ENCODE measurements at regions not wholly inside any gene's neighbourhood (a gene's known extent, or its start where the extent isn't known, plus 50 kb on each side); places are given as distances from the start of the nearest gene placed in this dataset.

DNA sequence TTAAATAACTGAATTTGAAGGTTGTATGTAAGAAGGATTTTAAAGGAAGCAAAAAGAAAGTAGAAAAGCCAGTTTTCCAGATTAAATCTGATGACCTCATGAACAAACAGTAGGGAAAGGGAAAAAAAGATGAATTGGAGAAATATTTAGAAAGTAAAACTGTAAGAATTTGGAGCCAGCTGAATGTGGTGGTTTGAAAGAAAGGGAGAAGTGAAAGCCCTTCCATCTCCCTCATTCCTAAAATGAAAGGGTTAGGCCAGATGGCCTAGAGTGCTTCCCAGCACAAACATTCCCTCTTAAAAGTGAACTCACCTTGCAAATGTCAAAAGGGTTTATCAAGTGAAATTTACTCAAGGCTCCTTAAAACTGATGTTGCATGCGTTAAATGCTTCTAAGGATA lies 139.3 kb upstream of the COL21A1 start:
- Histone ChIP-seq H2AFZ (ENCODE audit: low read length) (no peak overlapping the region), H3K27me3 (ENCODE audit: insufficient read depth, low read length, poor library complexity, severe bottlenecking) (no peaks in the 10 kb centered on the region), H3K9me3 (ENCODE audit: insufficient read depth, low read depth, low read length) (0 out of 2 replicates have a peak, but pooled peaks cover 6% of the 10 kb centered on the region), H3F3A (ENCODE audit: low read depth) (no peaks in the 10 kb centered on the region), H3K79me2 (ENCODE audit: insufficient read depth, low read length) (no peaks in the 10 kb centered on the region), H3K9ac (ENCODE audit: low read depth, low read length, poor library complexity, severe bottlenecking) (no peak overlapping the region), H3K4me2 (ENCODE audit: low read depth, low read length, poor library complexity, severe bottlenecking) (no peak overlapping the region), H3K36me3 (ENCODE audit: insufficient read depth, low read length) (no peaks in the 10 kb centered on the region), H3K9me2 (replicated peaks; ENCODE audit: low read depth, low read length) (no peaks in the 10 kb centered on the region), H3K4me1 (ENCODE audit: insufficient read depth, low read length, poor library complexity, severe bottlenecking) (peaks cover 25% of the 10 kb centered on the region), H4K20me1 (ENCODE audit: insufficient read depth, low read length, poor library complexity, severe bottlenecking) (no peaks in the 10 kb centered on the region), H3K4me3 (ENCODE audit: low read length, poor library complexity, severe bottlenecking) (no peak overlapping the region)
- TF ChIP-seq EZH2phosphoT487 (IDR thresholded peaks at IDR 0.05; ENCODE audit: borderline replicate concordance): no peak
- TF ChIP-seq, protein P1, sequence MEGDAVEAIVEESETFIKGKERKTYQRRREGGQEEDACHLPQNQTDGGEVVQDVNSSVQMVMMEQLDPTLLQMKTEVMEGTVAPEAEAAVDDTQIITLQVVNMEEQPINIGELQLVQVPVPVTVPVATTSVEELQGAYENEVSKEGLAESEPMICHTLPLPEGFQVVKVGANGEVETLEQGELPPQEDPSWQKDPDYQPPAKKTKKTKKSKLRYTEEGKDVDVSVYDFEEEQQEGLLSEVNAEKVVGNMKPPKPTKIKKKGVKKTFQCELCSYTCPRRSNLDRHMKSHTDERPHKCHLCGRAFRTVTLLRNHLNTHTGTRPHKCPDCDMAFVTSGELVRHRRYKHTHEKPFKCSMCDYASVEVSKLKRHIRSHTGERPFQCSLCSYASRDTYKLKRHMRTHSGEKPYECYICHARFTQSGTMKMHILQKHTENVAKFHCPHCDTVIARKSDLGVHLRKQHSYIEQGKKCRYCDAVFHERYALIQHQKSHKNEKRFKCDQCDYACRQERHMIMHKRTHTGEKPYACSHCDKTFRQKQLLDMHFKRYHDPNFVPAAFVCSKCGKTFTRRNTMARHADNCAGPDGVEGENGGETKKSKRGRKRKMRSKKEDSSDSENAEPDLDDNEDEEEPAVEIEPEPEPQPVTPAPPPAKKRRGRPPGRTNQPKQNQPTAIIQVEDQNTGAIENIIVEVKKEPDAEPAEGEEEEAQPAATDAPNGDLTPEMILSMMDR (conservative IDR thresholded peaks at IDR 0.05; ENCODE audit: low read length): no peak

DNA sequence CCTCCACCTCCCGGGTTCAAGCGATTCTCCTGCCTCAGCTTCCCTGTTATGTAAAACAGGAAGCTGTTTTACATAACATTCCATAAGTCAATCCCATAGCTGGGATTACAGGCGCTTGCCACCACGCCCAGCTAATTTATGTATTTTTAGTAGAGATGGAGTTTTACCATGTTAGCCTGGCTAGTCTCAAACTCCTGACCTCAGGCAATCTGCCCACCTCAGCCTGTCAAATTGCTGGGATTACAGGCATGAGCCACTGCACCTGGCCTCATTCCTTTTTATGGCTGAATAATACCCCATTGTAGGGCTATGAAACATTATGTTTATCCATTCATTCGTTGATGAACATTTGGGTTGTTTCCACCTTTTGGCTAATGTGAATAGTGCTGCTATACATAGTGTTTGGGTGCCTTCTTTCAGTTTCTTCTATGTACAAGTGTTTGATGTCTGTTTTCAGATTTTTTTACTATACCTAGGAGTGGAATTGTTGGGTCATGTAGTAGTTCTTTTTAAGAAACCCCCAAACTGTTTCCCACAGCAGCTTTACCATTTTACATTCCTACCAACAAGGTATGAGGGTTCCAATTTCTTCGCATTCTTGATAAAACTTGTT lies 138.7 kb upstream of the COL21A1 start:
- Histone ChIP-seq H3K27me3 (ENCODE audit: insufficient read depth, low read length, poor library complexity, severe bottlenecking) (no peaks in the 10 kb centered on the region), H2AFZ (ENCODE audit: low read length) (no peak overlapping the region), H3K4me2 (ENCODE audit: low read depth, low read length, poor library complexity, severe bottlenecking) (no peak overlapping the region), H3K79me2 (ENCODE audit: insufficient read depth, low read length) (no peaks in the 10 kb centered on the region), H3K36me3 (ENCODE audit: insufficient read depth, low read length) (no peaks in the 10 kb centered on the region), H3K9me3 (ENCODE audit: insufficient read depth, low read depth, low read length) (0 out of 2 replicates have a peak, but pooled peaks cover 5% of the 10 kb centered on the region), H3K4me1 (ENCODE audit: insufficient read depth, low read length, poor library complexity, severe bottlenecking) (peaks cover 30% of the 10 kb centered on the region), H3F3A (ENCODE audit: low read depth) (no peaks in the 10 kb centered on the region), H3K4me3 (ENCODE audit: low read length, poor library complexity, severe bottlenecking) (no peak overlapping the region), H3K9ac (ENCODE audit: low read depth, low read length, poor library complexity, severe bottlenecking) (no peak overlapping the region), H4K20me1 (ENCODE audit: insufficient read depth, low read length, poor library complexity, severe bottlenecking) (no peaks in the 10 kb centered on the region), H3K9me2 (replicated peaks; ENCODE audit: low read depth, low read length) (no peaks in the 10 kb centered on the region)
- no peak for TF ChIP-seq EZH2phosphoT487 (IDR thresholded peaks at IDR 0.05; ENCODE audit: borderline replicate concordance)
- TF ChIP-seq, protein P1 (conservative IDR thresholded peaks at IDR 0.05; ENCODE audit: low read length): no peak

DNA sequence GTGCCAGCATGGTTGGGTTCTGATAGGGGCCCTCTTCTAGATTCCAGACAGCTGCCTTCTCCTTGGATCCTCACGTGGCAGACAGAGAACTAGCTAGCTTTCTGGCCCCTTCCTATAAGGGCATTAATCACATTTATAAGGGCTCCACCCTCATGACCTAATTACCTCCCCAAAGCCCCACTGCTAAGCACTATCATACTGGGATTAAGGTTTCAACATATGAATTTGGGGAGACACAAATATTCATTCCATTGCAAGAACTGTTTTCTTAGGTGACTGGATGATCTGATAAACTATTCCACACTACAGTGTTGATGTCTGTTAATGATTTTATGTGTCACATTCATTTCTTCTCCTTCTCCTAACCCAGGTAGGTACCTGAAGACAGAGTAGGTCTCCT lies 135.8 kb upstream of the COL21A1 start:
- Histone ChIP-seq H3K4me1 (ENCODE audit: insufficient read depth, low read length, poor library complexity, severe bottlenecking) (peaks cover 34% of the 10 kb centered on the region), H3K79me2 (ENCODE audit: insufficient read depth, low read length) (no peaks in the 10 kb centered on the region), H3K9me2 (replicated peaks; ENCODE audit: low read depth, low read length) (no peaks in the 10 kb centered on the region)

More for the DNA sequence above, 135.8 kb upstream of the COL21A1 start:
- H2AFZ ChIP-seq (ENCODE audit: low read length): no peak overlapping the region
- TF ChIP-seq EZH2phosphoT487 (IDR thresholded peaks at IDR 0.05; ENCODE audit: borderline replicate concordance): no peak
- TF ChIP-seq, protein P1 (conservative IDR thresholded peaks at IDR 0.05; ENCODE audit: low read length): no peak
- H3F3A ChIP-seq (ENCODE audit: low read depth): no peaks in the 10 kb centered on the region
- no peaks in the 10 kb centered on the region for H3K9me3 ChIP-seq (ENCODE audit: insufficient read depth, low read depth, low read length)
- no peaks in the 10 kb centered on the region for H4K20me1 ChIP-seq (ENCODE audit: insufficient read depth, low read length, poor library complexity, severe bottlenecking)
- H3K4me2 ChIP-seq (ENCODE audit: low read depth, low read length, poor library complexity, severe bottlenecking): peak overlapping the region; percentile 11
- no peak overlapping the region for H3K4me3 ChIP-seq (ENCODE audit: low read length, poor library complexity, severe bottlenecking)
- H3K27me3 ChIP-seq (ENCODE audit: insufficient read depth, low read length, poor library complexity, severe bottlenecking): no peaks in the 10 kb centered on the region
- no peak overlapping the region for H3K9ac ChIP-seq (ENCODE audit: low read depth, low read length, poor library complexity, severe bottlenecking)
- H3K36me3 ChIP-seq (ENCODE audit: insufficient read depth, low read length): no peaks in the 10 kb centered on the region

All from Loucy (cell line).